ENCODE measurements at regions not wholly inside any gene's neighbourhood (a gene's known extent, or its start where the extent isn't known, plus 50 kb on each side); places are given as distances from the start of the nearest gene placed in this dataset.

DNA sequence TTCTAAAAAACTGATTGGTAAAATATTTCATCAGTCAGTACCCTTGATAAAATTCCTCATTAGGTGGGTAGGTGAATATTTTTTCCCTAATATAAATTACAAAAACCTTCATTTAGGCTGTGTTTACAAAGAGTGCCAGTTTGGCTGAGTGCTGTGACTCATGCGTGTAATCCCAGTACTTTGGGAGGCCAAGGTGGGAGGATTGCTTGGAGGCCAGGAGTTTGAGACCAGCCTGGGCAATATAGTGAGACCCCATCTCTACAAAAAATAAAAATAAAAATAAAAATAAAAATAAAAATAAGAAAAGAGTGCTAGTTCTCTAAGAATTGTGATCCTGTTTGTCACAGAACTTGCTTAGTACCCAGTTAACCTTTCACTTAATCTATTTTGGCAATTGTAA lies 398.4 kb upstream of the RGS6 start:
- H3K27ac ChIP-seq, result no peak overlapping the region
- no peak overlapping the region for H3K9ac ChIP-seq
- no peaks in the 10 kb centered on the region for H3K36me3 ChIP-seq (ENCODE audit: insufficient read depth)
- H3K4me1 ChIP-seq (ENCODE audit: low read depth, poor library complexity, severe bottlenecking), result no peaks in the 10 kb centered on the region
- no peaks in the 10 kb centered on the region for H3K79me2 ChIP-seq (ENCODE audit: insufficient read depth, low read depth)
- no peak overlapping the region for H2AFZ ChIP-seq (ENCODE audit: low read depth)
- H4K20me1 ChIP-seq (ENCODE audit: insufficient read depth), result no peaks in the 10 kb centered on the region
- H3K4me3 ChIP-seq (IDR thresholded peaks at IDR 0.05; ENCODE audit: insufficient read depth, low read depth, low read length), result no peak overlapping the region
- no peaks in the 10 kb centered on the region for H3K27me3 ChIP-seq (ENCODE audit: insufficient read depth, low read depth)
- no peak overlapping the region for H3K4me2 ChIP-seq
- TF ChIP-seq CTCF (conservative IDR thresholded peaks at IDR 0.05; ENCODE audit: low read depth, low read length), result no peak

- no peak for TF ChIP-seq CTCF (conservative IDR thresholded peaks at IDR 0.05; ENCODE audit: low read depth, low read length)
- Histone ChIP-seq H4K20me1 (ENCODE audit: insufficient read depth) (no peaks in the 10 kb centered on the region), H3K27ac (no peak overlapping the region), H2AFZ (ENCODE audit: low read depth) (no peak overlapping the region), H3K4me1 (ENCODE audit: low read depth, poor library complexity, severe bottlenecking) (no peaks in the 10 kb centered on the region), H3K27me3 (ENCODE audit: insufficient read depth, low read depth) (no peaks in the 10 kb centered on the region), H3K9ac (no peak overlapping the region), H3K79me2 (ENCODE audit: insufficient read depth, low read depth) (no peaks in the 10 kb centered on the region), H3K4me2 (no peak overlapping the region), H3K4me3 (IDR thresholded peaks at IDR 0.05; ENCODE audit: insufficient read depth, low read depth, low read length) (no peak overlapping the region), H3K36me3 (ENCODE audit: insufficient read depth) (no peaks in the 10 kb centered on the region)
Measured at GRCh38 chr14:71534506-71534905, 397.7 kb upstream of the RGS6 start.

GRCh38 chr14:71536015-71536740 lies 396.1 kb upstream of the RGS6 start:
- Histone ChIP-seq H3K9ac (no peak overlapping the region), H4K20me1 (ENCODE audit: insufficient read depth) (no peaks in the 10 kb centered on the region), H3K27ac (no peak overlapping the region), H3K4me1 (ENCODE audit: low read depth, poor library complexity, severe bottlenecking) (no peaks in the 10 kb centered on the region), H3K4me2 (no peak overlapping the region), H3K79me2 (ENCODE audit: insufficient read depth, low read depth) (no peaks in the 10 kb centered on the region), H3K27me3 (ENCODE audit: insufficient read depth, low read depth) (no peaks in the 10 kb centered on the region), H3K4me3 (IDR thresholded peaks at IDR 0.05; ENCODE audit: insufficient read depth, low read depth, low read length) (no peak overlapping the region), H2AFZ (ENCODE audit: low read depth) (no peak overlapping the region), H3K36me3 (ENCODE audit: insufficient read depth) (no peaks in the 10 kb centered on the region)
- TF ChIP-seq CTCF (conservative IDR thresholded peaks at IDR 0.05; ENCODE audit: low read depth, low read length), result no peak

- H3K36me3 ChIP-seq (ENCODE audit: insufficient read depth), result no peaks in the 10 kb centered on the region
- H3K79me2 ChIP-seq (ENCODE audit: insufficient read depth, low read depth), result no peaks in the 10 kb centered on the region
- no peak overlapping the region for H3K4me3 ChIP-seq (IDR thresholded peaks at IDR 0.05; ENCODE audit: insufficient read depth, low read depth, low read length)
- no peak overlapping the region for H3K4me2 ChIP-seq
- no peak for TF ChIP-seq CTCF (conservative IDR thresholded peaks at IDR 0.05; ENCODE audit: low read depth, low read length)
- no peaks in the 10 kb centered on the region for H3K27me3 ChIP-seq (ENCODE audit: insufficient read depth, low read depth)
- H4K20me1 ChIP-seq (ENCODE audit: insufficient read depth), result no peaks in the 10 kb centered on the region
- H3K27ac ChIP-seq, result no peak overlapping the region
- no peaks in the 10 kb centered on the region for H3K4me1 ChIP-seq (ENCODE audit: low read depth, poor library complexity, severe bottlenecking)
- H2AFZ ChIP-seq (ENCODE audit: low read depth), result no peak overlapping the region
- H3K9ac ChIP-seq, result no peak overlapping the region
Measured at GRCh38 chr14:71536927-71537772, 395.1 kb upstream of the RGS6 start.
